Left colon (tissue), 2 donors: ENCODE measurements at regions not wholly inside any gene's neighbourhood (a gene's known extent, or its start where the extent isn't known, plus 50 kb on each side); places are given as distances from the start of the nearest gene placed in this dataset.
"Not testable (repeated sequence)": the region's sequence is repeated elsewhere in the genome, so short reads cannot be mapped to it uniquely, and the experiment has no call there.

Source experiments
- ATAC-seq: fragments of 200-7000 bp; cut with Tn5 transposase; one replicate; pipeline ENCODE4 v1.9.1; 2020; ENCODE audit warnings: mild to moderate bottlenecking, moderate library complexity
- DNase-seq, 2 donors: peaks; one replicate each; pipeline ENCODE4 v3.0.0-alpha.2; 2020
- intact Hi-C, 2 donors: fragments of 100-400 bp; cut with DNase I in 1 of 2; cut with micrococcal nuclease in 1 of 2; formaldehyde crosslinking; loops; one replicate each; pipeline versions ENCODE4 v1.11.2 to v1.14.0; 2022; cut with DNase I, micrococcal nuclease
- donor health status: DM: no; HTN: no; CAD: no.
- donor health status: DM: yes; HTN: yes; CAD: no.

DNA sequence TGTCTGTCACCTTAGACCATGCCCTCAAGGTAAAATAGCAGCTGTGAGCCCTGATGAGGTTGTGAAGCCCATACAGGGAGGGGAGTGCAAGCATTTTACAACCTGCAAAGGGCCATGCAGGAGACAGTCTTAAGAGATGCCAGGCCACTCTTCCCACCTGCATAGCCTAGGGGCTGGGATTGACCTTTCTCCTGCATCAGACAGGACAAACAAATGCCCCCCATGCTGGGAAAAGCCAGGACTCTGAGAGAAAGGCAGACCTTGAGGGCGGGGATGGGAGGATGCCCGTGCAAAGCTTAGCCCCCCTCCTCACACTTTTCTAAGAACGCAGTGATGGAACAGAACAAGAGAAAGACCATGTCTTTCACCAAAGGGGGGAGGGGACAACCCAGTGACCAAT, 137.9 kb upstream of the MAMLD1 start:
- no peak for DNase-seq
- no peak for ATAC-seq
- intact Hi-C loops, result no loop called here

- intact Hi-C loops, result no loop called here
These were observed 137.4 kb upstream of the MAMLD1 start for GRCh38 chrX:150225756-150226155.

DNA sequence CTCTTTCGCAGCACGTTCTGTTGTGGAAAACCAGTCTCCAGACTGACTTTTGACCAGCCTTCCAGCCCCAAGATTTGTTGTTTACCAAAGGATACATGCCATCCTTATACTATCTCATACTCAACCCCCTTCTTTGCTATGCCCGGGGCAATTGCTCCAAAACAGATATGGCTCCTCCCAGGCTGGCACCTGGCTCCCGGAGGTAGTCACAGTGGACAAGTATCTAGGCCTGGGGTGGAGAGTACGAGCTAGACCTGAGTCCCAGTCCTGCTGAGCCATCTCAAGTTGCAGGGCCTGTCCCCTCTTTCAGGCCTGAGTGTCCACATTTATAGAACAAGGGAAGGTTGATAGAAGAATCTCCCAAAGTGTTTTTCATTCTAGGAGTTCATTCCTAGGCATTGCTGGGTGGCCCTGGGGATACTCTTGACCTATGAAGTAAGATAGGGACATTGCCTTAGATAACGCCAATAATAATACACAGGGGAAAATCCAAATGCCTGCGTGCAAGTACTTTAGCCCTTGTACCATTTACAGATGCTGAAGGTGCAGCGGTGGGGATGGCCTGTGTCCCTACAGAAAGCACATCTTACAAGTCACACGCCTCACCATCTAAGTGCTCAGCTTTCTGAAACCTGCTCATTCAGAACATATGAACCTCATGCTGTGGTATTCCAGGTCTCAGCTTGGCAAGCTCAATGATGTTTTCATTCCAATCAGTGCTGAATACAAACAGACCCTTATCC, 136.7 kb upstream of the MAMLD1 start:
- no peak for DNase-seq
- no peak for ATAC-seq
- intact Hi-C loops, result no loop called here

More at GRCh38 chrX:150225756-150226155, 137.4 kb upstream of the MAMLD1 start:
- no peak for DNase-seq
- ATAC-seq, result no peak

GRCh38 chrX:150227321-150227860, 135.7 kb upstream of the MAMLD1 start:
- DNase-seq (no peak), ATAC-seq (no peak)
- intact Hi-C loops, result no loop called here

DNA sequence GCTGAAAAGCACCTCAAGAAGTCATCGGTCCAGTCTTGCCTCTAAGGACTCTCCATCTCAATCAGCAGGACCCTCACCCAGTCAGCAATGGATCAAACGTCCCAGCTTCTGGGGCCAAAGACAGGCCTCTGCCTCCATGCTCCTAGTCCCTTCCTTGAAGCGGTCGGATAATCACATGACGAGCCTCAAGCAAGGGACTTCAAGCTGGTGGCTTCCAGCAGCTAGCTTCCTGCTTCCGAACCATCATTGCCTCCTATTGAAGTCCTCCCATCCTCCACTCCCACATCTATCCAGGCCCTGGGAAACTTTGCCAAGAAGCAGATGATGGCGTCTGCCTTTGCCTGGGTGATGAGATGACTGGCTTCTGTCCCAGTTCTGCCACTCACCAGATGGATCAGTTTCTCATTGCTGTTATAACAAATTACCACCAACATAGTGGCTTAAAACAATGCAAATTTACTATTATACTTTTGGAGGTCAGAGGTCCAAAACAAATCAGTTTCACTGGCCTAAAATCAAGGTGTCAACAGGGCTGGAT, 135.2 kb upstream of the MAMLD1 start:
- ATAC-seq (no peak), DNase-seq (no peak)
- intact Hi-C loops, result no loop called here

DNA sequence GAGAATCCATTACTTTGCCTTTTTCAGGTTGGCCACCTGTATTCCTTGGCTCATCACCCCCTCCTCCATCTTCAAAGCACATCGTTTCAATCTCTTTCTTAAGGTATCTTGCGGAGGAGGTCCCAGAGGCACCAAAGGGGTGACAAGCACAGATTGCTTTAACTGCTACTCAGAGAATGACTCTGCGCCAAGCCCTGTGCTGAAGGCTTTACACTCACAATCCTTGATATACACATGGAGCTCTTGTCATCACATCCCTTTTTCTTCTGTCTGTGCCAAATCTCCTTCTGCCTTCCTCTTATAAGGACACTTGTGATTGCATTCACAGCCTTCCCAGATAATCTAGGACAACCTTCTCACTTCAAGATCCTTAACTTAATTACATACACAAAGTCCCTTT, 134.7 kb upstream of the MAMLD1 start:
- no peak for ATAC-seq
- intact Hi-C loops, result no loop called here
- no peak for DNase-seq

- no peak for ATAC-seq
- intact Hi-C loops, result no loop called here
- no peak for DNase-seq
These were observed 134.1 kb upstream of the MAMLD1 start for GRCh38 chrX:150229030-150229429.

DNA sequence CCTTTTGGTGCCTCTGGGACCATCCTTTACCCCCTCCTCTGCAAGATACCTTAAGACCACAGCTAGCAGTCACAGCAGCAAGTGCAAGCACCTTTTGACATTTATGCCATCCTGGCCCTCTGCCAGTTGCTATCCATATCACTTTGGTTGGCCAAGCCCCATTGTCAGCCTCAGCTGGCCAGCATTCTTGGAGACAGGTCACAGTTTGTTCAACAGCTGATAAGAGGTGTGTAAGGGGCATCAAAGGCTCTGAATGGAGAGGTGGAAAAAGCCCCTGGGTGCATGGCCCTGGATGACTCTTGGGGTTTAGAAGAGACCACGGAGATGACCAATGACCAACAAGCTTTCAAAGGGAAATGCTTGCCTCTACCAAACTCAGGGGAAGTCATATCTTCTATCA, 133.6 kb upstream of the MAMLD1 start:
- DNase-seq (no peak), ATAC-seq (no peak)
- intact Hi-C loops, result no loop called here

DNA sequence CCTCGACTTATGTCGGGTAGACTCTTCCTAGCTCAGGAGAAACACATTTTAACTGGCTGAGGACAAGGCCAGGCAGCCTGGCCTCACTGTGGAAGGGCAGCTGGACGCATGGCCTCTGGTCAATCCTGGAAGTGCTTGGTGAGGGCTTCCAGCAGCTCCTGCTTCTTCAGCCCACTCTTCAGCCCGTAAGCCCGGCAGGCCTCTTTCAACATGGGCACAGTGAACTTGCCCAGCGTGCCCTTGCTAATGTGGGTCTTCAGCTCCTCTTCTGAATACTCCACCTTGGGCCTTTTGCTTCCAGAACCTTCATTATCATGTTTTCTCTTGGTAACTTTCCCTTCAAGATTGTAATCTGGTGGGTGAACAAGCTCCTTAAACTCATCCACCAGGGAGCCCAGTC, 132.2 kb upstream of the MAMLD1 start:
- intact Hi-C loops, ATAC-seq, DNase-seq: not testable (repeated sequence)

- not testable (repeated sequence) for ATAC-seq, DNase-seq
These were observed 131.7 kb upstream of the MAMLD1 start for GRCh38 chrX:150231368-150231767.

GRCh38 chrX:150232222-150232621, 130.9 kb upstream of the MAMLD1 start:
- ATAC-seq, DNase-seq, intact Hi-C loops: not testable (repeated sequence)

More at GRCh38 chrX:150231368-150231767, 131.7 kb upstream of the MAMLD1 start:
- intact Hi-C loops, result not testable (repeated sequence)

GRCh38 chrX:150234126-150234525, 129.0 kb upstream of the MAMLD1 start:
- no peak for DNase-seq
- intact Hi-C loops, result no loop called here

GRCh38 chrX:150236327-150236726, 126.8 kb upstream of the MAMLD1 start:
- DNase-seq, result no peak
- intact Hi-C loops, result no loop called here
- no peak for ATAC-seq

More at GRCh38 chrX:150234126-150234525, 129.0 kb upstream of the MAMLD1 start:
- ATAC-seq, result no peak

GRCh38 chrX:150238632-150239382, 124.3 kb upstream of the MAMLD1 start:
- intact Hi-C loops, result no loop called here
- no peak for DNase-seq
- no peak for ATAC-seq

DNA sequence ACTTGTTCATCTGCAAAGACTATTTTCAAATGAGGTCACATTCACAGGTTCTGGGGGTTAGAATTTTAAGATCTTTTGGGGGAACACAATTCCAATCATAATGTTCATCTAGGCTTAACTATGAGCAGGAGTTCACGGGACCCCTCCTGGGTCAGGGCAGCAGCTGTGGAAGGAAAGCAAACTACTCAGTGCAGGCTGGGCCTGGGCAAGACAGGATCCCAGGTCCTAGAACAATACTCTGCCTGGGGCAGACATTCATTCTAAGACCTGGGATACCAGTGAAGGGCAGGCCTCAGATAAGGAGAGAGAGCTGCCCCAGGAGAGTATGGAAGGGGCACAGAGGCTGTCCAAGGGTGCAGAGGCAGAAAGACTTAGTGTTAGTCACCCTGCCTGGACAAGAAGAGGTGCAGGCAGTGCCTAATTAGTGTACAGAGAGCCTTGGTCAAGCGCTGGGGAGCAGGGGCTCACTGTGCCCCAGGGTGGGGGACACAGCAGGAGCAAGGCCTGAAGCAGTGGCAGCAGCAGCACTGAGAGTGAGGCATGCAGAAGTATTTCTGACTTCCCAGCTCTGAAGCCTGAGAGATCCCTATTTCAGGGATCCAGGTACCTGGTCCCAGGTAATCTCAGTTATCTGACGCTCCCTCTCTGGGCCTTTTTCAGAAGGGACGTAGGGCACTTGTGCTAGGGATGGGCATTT, 123.0 kb upstream of the MAMLD1 start:
- DNase-seq, result no peak
- intact Hi-C loops, result no loop called here
- ATAC-seq, result no peak

DNA sequence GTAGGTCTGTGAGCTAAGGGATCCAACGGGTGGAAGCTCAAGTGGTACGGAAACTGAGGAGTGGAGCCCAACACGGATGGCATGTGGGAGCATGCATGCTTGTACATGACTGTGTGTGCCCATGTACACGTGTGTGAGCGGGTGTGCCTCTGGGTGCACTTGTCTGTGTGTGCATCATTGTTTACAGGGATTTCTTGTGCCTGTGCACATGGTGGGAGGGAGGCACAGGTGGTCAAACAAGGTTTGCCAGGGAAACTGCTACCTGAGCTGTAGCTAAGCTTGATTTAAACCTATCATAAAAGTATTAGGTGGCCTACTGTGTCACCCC, 122.5 kb upstream of the MAMLD1 start:
- DNase-seq, result no peak

GRCh38 chrX:150253959-150254620, 109.0 kb upstream of the MAMLD1 start:
- intact Hi-C loops, result no loop called here
- DNase-seq (no peak), ATAC-seq (no peak)

More for the DNA sequence above, 122.5 kb upstream of the MAMLD1 start:
- no peak for ATAC-seq
- intact Hi-C loops, result no loop called here

DNA sequence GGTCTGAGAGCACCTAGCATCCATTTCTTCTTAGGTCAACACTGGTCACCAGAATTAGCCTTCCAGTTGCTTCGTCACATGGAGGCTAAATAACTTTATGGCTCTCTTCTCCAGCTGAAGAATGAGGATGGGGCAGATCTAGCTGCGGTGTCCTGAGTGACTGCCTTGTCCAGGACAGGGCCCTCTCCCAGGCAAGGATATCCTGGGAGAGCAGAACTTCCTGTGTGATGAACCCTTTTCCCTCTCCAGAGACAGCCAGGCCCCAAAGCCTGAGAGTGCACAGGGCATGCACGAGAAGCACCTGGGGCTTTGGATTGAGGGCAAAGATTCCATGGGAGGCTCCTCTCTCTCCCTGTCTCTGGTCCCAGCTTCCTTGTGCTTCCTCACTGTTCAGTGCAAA, 108.2 kb upstream of the MAMLD1 start:
- ATAC-seq (no peak), DNase-seq (no peak)

More for the DNA sequence above, 108.2 kb upstream of the MAMLD1 start:
- intact Hi-C loops, result no loop called here
